HUES6 (cell line): ENCODE measurements at regions not wholly inside any gene's neighbourhood (a gene's known extent, or its start where the extent isn't known, plus 50 kb on each side); places are given as distances from the start of the nearest gene placed in this dataset.

Experiments
- H3K27ac ChIP-seq: 2 replicates; pipeline ENCODE4 v1.7.0; 2013; ENCODE audit warnings: low read depth, mild to moderate bottlenecking, low read length, inconsistent platforms
- H3K27me3 ChIP-seq: 2 replicates; pipeline ENCODE4 v1.6.1; 2013; ENCODE audit warnings: low read length; ENCODE audit not compliant: control insufficient read depth, insufficient read depth
- H3K36me3 ChIP-seq: 2 replicates; pipeline ENCODE4 v1.6.1; 2013; ENCODE audit warnings: low read length; ENCODE audit not compliant: control insufficient read depth, insufficient read depth
- H3K4me1 ChIP-seq: 2 replicates; pipeline ENCODE4 v1.6.1; 2013; ENCODE audit warnings: low read length; ENCODE audit not compliant: control insufficient read depth, insufficient read depth
- H3K4me3 ChIP-seq: 2 replicates; pipeline ENCODE4 v1.5.1; 2013; ENCODE audit warnings: low read depth, low read length
- H3K9ac ChIP-seq: one replicate; pipeline ENCODE4 v1.6.1; 2013; ENCODE audit warnings: mild to moderate bottlenecking, low read length
- H3K9me3 ChIP-seq: 2 replicates; pipeline ENCODE4 v1.6.1; 2013; ENCODE audit warnings: low read depth, low read length; ENCODE audit not compliant: control insufficient read depth, insufficient read depth

DNA sequence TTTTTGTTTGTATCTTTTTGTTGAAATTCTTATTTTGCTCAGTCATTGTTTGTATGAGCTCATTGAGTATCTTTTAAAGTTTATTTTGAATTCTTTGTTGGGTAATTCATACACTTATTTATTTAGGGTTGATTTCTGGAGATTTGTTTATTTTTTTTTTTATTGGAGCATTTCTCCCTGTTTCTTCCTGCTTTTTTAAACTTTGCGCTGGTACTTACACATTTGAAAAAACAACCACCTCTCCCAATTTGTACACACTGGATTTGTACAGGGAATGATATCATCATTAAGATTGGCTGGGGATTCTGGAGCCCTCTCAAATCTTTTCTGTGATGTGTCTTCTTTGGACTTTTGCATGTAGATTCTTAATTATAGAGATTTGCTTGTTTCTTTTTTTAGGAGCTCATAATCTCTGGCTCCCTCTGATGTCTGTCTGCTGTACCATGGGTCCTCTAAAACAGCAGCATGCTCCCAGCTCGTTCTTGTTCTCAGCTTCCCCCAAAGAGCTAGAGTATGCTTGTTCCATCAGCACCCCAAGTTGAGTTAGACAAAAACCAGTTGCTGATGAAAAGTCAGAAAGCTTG is 310.7 kb downstream of the DUSP10 start:
- peaks cover 7% of the 10 kb centered on the region; the same call in 1 of the 2 replicates for H3K4me1 ChIP-seq

DNA sequence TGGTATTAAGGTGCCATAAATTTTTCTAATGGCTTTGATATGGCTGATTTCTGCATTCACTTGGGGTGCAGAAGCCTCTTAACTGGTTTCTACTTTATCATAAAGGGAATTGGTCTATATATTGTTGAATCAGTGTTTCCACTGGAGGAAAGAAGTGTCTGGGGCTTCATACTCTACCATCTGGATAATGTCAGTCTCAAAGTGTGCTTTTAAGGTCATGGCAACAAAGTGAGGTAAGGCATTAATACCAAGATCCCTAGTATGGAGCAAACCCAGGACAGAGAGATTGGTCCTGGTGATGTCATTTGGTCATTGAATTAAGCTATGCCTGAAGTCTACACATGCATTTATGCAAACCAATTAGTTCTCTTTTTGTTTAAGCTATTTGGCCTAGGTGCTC is 309.9 kb downstream of the DUSP10 start:
- no peaks in the 10 kb centered on the region for H3K27me3 ChIP-seq
- H3K9ac ChIP-seq, result no peak overlapping the region
- H3K36me3 ChIP-seq, result no peaks in the 10 kb centered on the region; the same call in 1 of the 2 replicates
- H3K4me1 ChIP-seq, result peaks cover 7% of the 10 kb centered on the region; the same call in 1 of the 2 replicates
- H3K27ac ChIP-seq, result no peak overlapping the region
- no peak overlapping the region for H3K4me3 ChIP-seq
- peaks cover 7% of the 10 kb centered on the region; the same call in 1 of the 2 replicates for H3K9me3 ChIP-seq

More for the DNA sequence above, 310.7 kb downstream of the DUSP10 start:
- H3K9me3 ChIP-seq, result peaks cover 11% of the 10 kb centered on the region; the same call in 1 of the 2 replicates
- H3K4me3 ChIP-seq, result no peak overlapping the region
- no peaks in the 10 kb centered on the region; the same call in 1 of the 2 replicates for H3K36me3 ChIP-seq
- H3K27ac ChIP-seq, result no peak overlapping the region
- no peak overlapping the region for H3K9ac ChIP-seq
- no peaks in the 10 kb centered on the region for H3K27me3 ChIP-seq

DNA sequence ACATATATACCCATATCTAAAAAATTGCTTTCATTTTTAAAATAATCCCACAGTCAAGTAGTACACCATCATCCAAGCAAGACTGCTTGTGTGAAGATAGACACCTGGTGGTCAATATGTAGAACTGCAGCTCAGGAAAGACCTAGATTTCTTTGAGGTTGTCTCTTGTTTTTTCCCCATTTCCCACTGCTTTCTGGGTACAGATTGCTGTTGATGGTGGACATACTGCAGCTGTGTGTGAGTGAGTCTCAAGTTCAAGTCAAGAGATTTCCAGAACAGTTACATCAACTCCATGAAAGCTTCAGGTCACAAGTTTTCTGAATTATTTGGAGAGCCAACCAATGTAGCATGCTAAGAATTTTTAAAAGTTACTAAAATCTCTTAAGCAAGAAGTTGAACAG is 306.4 kb downstream of the DUSP10 start:
- H3K9ac ChIP-seq, result no peak overlapping the region
- H3K36me3 ChIP-seq, result no peaks in the 10 kb centered on the region
- peaks cover 15% of the 10 kb centered on the region; the same call in 1 of the 2 replicates for H3K4me1 ChIP-seq
- no peak overlapping the region for H3K4me3 ChIP-seq
- no peaks in the 10 kb centered on the region for H3K9me3 ChIP-seq
- H3K27me3 ChIP-seq, result no peaks in the 10 kb centered on the region
- H3K27ac ChIP-seq, result no peak overlapping the region

DNA sequence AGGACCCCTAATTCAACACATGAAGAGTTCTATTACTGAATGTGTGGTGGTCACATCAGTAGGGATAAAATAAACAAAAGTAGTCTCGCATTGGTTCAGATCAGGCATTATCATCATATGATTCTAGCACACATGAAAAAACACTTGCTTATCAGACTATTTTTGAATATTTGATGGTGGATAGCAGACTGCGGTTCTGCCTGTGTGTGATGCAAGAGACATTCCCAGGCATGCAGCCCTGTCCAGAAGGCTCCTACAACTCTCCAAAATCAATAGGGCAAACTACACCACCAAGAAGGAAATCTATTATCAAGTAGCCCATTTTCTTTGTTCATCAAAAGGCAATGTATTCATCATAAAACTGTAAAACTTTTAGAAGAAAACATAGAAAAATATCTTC is 304.7 kb downstream of the DUSP10 start:
- no peaks in the 10 kb centered on the region for H3K9me3 ChIP-seq
- H3K27me3 ChIP-seq, result no peaks in the 10 kb centered on the region
- H3K4me1 ChIP-seq, result peaks cover 18% of the 10 kb centered on the region; the same call in 1 of the 2 replicates
- no peak overlapping the region for H3K9ac ChIP-seq
- no peaks in the 10 kb centered on the region for H3K36me3 ChIP-seq
- H3K4me3 ChIP-seq, result no peak overlapping the region
- no peak overlapping the region for H3K27ac ChIP-seq

DNA sequence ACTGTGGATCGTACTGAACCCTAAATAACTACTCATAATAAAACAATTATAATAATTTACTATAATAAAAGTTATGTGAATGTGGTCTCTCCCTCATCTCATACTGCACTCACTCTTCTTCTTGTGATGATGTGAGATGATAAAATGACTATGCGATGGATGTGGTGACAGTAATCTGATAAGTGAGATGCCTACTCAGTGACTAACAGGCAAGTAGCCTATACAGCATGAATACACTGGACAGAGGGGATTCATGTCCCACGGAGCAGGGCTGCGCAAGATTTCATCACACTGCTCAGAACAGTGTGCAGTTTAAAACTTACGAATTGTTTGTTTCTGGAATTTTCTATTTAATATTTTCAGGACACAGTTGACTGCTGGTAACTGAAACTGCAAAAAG is 304.0 kb downstream of the DUSP10 start:
- Histone ChIP-seq H3K4me1 (peaks cover 18% of the 10 kb centered on the region; the same call in 1 of the 2 replicates), H3K4me3 (no peak overlapping the region), H3K36me3 (no peaks in the 10 kb centered on the region), H3K9ac (no peak overlapping the region), H3K9me3 (no peaks in the 10 kb centered on the region), H3K27ac (no peak overlapping the region), H3K27me3 (no peaks in the 10 kb centered on the region)

DNA sequence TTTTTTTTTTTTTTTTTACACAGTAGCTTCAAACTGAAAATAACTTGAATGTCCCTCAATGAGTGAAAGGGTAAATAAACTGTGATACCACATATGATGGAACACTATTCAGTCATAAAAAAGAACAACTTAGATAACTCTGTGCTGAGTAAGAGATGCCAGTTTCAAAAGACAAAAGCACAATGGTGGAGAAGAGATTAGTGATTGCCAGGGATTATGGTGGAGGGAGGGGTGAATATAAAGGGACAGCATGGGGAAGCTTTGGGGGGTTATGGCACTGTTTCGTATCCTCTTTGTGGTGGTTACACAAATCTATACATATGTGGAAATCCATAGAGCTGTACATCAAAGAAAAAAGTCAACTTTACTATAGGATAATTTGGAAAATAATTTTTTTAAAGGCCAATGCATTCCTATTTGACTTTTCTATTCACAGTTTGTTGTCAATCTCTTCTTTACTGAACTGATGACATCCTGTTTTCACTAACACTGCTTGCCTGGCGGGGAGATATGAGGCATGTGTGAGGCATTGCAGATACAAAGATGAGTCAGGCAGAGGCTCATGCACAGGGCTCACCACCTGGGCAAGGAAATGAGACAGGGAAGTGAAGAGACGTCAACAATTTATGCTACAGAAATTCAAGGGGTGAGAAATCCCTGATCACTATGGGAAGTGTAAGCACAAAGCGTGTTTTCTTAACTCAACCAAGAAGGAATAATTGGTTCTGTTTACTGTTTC is 302.7 kb downstream of the DUSP10 start:
- peak overlapping the region; percentile 21 for H3K9ac ChIP-seq
- no peaks in the 10 kb centered on the region for H3K27me3 ChIP-seq
- H3K9me3 ChIP-seq, result no peaks in the 10 kb centered on the region
- peak overlapping the region; percentile 17; the same call in 1 of the 2 replicates for H3K27ac ChIP-seq
- no peak overlapping the region for H3K4me3 ChIP-seq
- H3K36me3 ChIP-seq, result no peaks in the 10 kb centered on the region
- H3K4me1 ChIP-seq, result peaks cover 18% of the 10 kb centered on the region; the same call in 1 of the 2 replicates

DNA sequence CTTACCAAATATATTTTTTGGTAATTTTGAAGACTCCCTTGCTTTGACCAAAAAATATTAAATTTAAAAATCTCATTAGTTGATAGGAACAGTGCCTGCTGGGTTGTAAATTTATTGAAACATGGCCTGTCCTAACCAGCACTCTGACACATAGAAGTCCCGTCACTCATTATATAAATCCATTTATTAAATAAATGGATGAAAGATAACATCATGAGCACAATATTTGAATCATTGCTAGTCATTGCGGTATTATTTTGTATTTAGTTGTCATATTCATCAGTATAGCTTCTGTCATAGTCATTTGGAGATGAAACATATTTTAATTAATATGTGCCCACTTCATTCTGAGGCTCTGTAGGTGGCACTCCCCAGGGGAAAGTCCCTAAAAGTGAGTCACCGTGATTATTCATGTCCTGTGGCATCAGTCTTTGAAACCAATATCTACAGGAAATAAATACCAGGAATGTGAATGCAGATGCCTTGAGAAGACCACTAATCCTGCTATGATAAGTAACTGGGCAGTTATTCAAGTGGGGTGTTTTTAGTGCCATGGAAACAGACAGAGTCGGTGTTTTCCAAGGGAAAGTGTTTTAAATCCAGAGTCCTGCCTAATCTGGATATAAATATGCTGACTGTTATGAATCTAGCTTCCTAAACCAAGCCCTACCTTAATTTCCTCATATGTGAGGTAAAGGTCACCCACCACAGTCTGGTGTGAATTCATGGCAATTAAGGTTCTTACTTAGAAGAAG is 302.0 kb downstream of the DUSP10 start:
- no peak overlapping the region for H3K4me3 ChIP-seq
- H3K4me1 ChIP-seq, result peaks cover 18% of the 10 kb centered on the region; the same call in 1 of the 2 replicates
- peak overlapping the region; percentile 21 for H3K9ac ChIP-seq
- H3K9me3 ChIP-seq, result no peaks in the 10 kb centered on the region
- H3K36me3 ChIP-seq, result no peaks in the 10 kb centered on the region
- H3K27ac ChIP-seq, result peak overlapping the region; percentile 17; the same call in 1 of the 2 replicates
- no peaks in the 10 kb centered on the region for H3K27me3 ChIP-seq

DNA sequence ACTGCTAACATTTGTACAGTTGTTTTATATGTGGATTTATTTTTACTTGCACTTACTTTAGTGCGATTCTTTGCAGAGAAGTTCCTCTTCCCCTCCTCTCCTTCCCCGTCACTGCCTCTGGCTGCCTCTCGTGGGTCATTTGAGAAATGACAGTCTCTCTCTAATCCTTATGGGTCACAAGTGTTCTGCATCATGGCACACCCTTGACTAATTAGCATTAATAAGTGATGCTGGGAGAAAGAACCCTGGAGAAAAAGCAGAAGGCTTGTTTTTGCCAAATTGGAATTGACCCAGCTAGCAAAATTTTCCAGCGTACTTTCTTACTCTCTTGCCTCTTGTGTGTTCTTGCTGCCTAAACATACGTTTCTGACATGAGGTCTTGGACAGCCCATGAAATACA is 301.2 kb downstream of the DUSP10 start:
- Histone ChIP-seq H3K27ac (no peak overlapping the region), H3K27me3 (no peaks in the 10 kb centered on the region), H3K36me3 (no peaks in the 10 kb centered on the region), H3K9ac (no peak overlapping the region), H3K4me1 (peaks cover 16% of the 10 kb centered on the region; the same call in 1 of the 2 replicates), H3K9me3 (no peaks in the 10 kb centered on the region), H3K4me3 (no peak overlapping the region)

DNA sequence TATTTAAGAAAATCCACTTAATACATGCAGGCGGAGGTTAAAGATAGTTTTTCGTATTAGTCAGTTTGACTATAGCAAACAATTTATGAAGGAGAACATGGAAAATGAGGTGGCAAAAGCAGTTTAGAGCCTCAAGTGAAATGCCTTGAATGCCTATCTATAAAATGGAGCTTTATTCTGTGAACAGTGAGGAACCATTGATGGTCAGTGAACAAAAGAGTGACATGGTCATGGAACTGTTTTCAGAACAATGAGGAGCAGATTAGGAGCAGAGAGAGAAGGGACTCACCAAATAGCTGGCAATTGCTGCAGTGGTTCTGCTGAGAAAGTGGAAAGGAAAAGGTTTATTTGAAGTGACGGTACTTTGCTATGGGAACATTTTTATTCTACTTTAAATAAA is 299.8 kb downstream of the DUSP10 start:
- no peak overlapping the region for H3K4me3 ChIP-seq
- no peaks in the 10 kb centered on the region for H3K36me3 ChIP-seq
- peaks cover 14% of the 10 kb centered on the region; the same call in 1 of the 2 replicates for H3K4me1 ChIP-seq
- H3K9ac ChIP-seq, result no peak overlapping the region
- no peak overlapping the region for H3K27ac ChIP-seq
- no peaks in the 10 kb centered on the region for H3K9me3 ChIP-seq
- no peaks in the 10 kb centered on the region for H3K27me3 ChIP-seq

DNA sequence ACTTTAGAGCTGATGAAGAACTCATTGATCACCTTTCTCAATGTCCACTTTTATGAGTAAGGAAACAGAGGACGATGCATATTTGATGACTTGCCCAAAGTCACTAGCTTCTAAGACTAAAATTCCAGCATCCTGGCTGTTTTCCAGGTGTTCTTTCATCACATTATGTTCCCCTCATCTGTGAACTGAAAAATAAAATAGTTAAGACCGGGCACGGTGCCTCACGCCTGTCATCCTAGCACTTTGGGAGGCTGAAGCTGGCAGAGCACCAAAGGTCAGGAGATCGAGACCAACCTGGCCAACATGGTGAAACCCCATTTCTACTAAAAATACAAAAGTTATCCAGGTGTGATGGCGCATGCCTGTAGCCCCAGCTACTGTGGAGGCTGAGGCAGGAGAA is 297.5 kb downstream of the DUSP10 start:
- no peaks in the 10 kb centered on the region for H3K36me3 ChIP-seq
- no peak overlapping the region for H3K9ac ChIP-seq
- peaks cover 14% of the 10 kb centered on the region; the same call in 1 of the 2 replicates for H3K4me1 ChIP-seq
- no peaks in the 10 kb centered on the region for H3K9me3 ChIP-seq
- H3K27me3 ChIP-seq, result no peaks in the 10 kb centered on the region
- H3K27ac ChIP-seq, result no peak overlapping the region
- H3K4me3 ChIP-seq, result no peak overlapping the region
